Lower lobe of right lung (tissue), 2 donors: ENCODE measurements at regions not wholly inside any gene's neighbourhood (a gene's known extent, or its start where the extent isn't known, plus 50 kb on each side); places are given as distances from the start of the nearest gene placed in this dataset.

ENCODE experiments used
- ATAC-seq, 2 donors: fragments of 200-7000 bp; cut with Tn5 transposase; one replicate each; pipeline ENCODE4 v1.9.1; 2020 to 2022; ENCODE audit warnings: mild to moderate bottlenecking in 2 of 2, moderate library complexity in 2 of 2
- DNase-seq: peaks from one replicate; pipeline ENCODE4 v3.0.0-alpha.2; 2020
- H3K27ac ChIP-seq: fragments of 200-600 bp; one replicate; pipeline ENCODE4 v1.8.0; 2022
- H3K27me3 ChIP-seq: fragments of 200-600 bp; one replicate; pipeline ENCODE4 v1.8.0; 2022; ENCODE audit warnings: low read depth
- H3K36me3 ChIP-seq: fragments of 200-600 bp; one replicate; pipeline ENCODE4 v1.8.0; 2022; ENCODE audit warnings: mild to moderate bottlenecking
- H3K4me1 ChIP-seq: fragments of 200-600 bp; one replicate; pipeline ENCODE4 v1.8.0; 2022
- H3K4me3 ChIP-seq: fragments of 200-600 bp; one replicate; pipeline ENCODE4 v1.8.0; 2022; ENCODE audit warnings: mild to moderate bottlenecking
- H3K9me3 ChIP-seq: fragments of 200-600 bp; one replicate; pipeline ENCODE4 v1.8.0; 2022
- intact Hi-C: fragments of 100-400 bp; cut with DNase I; formaldehyde crosslinking; loops from one replicate; pipeline ENCODE4 v1.11.0; 2022
- TF ChIP-seq, protein P1 (sequence below): fragments of 200-600 bp; IDR thresholded peaks from one replicate; pipeline ENCODE4 v1.8.0; 2022; ENCODE audit warnings: antibody characterized with exemption, mild to moderate bottlenecking
- donor health status: DM: no; HTN: yes; CAD: no; lungs with severe emphysema.

GRCh38 chr2:176415937-176416499 is 146.8 kb downstream of the MTX2 start:
- Histone ChIP-seq H3K4me1 (no peaks in the 10 kb centered on the region), H3K4me3 (no peak overlapping the region), H3K36me3 (no peaks in the 10 kb centered on the region), H3K27ac (no peak overlapping the region), H3K27me3 (no peaks in the 10 kb centered on the region), H3K9me3 (no peaks in the 10 kb centered on the region)
- DNase-seq (no peak), ATAC-seq (no peak)
- intact Hi-C loops = no loop called here
- TF ChIP-seq, protein P1, sequence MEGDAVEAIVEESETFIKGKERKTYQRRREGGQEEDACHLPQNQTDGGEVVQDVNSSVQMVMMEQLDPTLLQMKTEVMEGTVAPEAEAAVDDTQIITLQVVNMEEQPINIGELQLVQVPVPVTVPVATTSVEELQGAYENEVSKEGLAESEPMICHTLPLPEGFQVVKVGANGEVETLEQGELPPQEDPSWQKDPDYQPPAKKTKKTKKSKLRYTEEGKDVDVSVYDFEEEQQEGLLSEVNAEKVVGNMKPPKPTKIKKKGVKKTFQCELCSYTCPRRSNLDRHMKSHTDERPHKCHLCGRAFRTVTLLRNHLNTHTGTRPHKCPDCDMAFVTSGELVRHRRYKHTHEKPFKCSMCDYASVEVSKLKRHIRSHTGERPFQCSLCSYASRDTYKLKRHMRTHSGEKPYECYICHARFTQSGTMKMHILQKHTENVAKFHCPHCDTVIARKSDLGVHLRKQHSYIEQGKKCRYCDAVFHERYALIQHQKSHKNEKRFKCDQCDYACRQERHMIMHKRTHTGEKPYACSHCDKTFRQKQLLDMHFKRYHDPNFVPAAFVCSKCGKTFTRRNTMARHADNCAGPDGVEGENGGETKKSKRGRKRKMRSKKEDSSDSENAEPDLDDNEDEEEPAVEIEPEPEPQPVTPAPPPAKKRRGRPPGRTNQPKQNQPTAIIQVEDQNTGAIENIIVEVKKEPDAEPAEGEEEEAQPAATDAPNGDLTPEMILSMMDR = no peak

GRCh38 chr2:176418768-176419167 is 149.5 kb downstream of the MTX2 start:
- no peaks in the 10 kb centered on the region for H3K9me3 ChIP-seq
- H3K27ac ChIP-seq = no peak overlapping the region
- H3K36me3 ChIP-seq = no peaks in the 10 kb centered on the region
- intact Hi-C loops = no loop called here
- TF ChIP-seq, protein P1 = no peak
- no peak for ATAC-seq
- H3K4me1 ChIP-seq = no peaks in the 10 kb centered on the region
- H3K4me3 ChIP-seq = no peak overlapping the region
- DNase-seq = no peak
- H3K27me3 ChIP-seq = no peaks in the 10 kb centered on the region

DNA sequence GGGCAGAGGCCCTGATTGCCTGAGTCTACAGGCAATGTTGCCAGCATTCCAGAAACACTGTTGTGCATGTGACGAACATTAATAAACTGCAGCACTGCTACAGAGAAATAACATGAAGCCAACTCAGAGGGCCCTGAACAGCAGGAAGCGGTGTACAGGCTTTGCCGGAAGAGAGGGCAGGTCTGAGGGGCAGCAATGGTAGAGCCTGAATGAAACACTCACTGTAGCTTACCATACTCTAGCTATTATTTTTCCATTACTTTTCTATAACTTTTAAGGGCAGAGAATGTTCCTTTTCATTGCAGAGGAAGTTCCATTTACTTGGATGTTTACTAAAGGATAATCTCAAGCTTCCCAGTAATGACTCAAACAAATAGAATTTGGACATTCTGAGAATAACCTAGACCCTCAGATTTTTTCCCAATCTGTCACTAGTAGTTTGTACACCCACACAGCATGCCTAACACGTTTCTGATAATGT is 150.4 kb downstream of the MTX2 start:
- H3K27me3 ChIP-seq = no peaks in the 10 kb centered on the region
- H3K27ac ChIP-seq = no peak overlapping the region
- TF ChIP-seq, protein P1 = no peak
- intact Hi-C loops = no loop called here
- DNase-seq (no peak), ATAC-seq (no peak)
- no peaks in the 10 kb centered on the region for H3K4me1 ChIP-seq
- no peak overlapping the region for H3K4me3 ChIP-seq
- no peaks in the 10 kb centered on the region for H3K36me3 ChIP-seq
- H3K9me3 ChIP-seq = no peaks in the 10 kb centered on the region

GRCh38 chr2:176421297-176422050 is 152.2 kb downstream of the MTX2 start:
- Histone ChIP-seq H3K27ac (no peak overlapping the region), H3K9me3 (no peaks in the 10 kb centered on the region), H3K36me3 (no peaks in the 10 kb centered on the region), H3K4me1 (no peaks in the 10 kb centered on the region), H3K4me3 (no peak overlapping the region), H3K27me3 (no peaks in the 10 kb centered on the region)
- DNase-seq (no peak), ATAC-seq (no peak)
- TF ChIP-seq, protein P1 = no peak
- intact Hi-C loops = no loop called here

DNA sequence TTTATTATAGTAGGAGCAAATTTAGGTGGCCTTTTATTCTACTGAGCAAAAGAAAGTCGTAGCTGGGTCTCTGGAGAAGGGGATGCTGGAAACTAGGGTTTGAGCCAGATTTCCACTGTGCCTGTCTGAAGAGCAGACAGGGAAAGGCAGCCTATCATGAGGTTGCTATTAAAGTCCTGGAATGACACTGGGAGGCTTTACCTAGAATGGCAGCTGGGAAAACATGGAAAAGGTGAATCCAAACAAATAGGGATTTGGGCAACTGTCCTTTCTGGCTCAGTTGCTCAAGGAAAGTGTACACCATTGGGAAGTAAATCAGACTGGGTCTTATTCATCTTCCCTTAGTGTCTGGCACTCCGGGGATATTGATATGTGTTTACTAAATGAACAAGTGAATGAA is 154.6 kb downstream of the MTX2 start:
- H3K4me3 ChIP-seq = no peak overlapping the region
- H3K27me3 ChIP-seq = no peaks in the 10 kb centered on the region
- TF ChIP-seq, protein P1 = no peak
- H3K27ac ChIP-seq = no peak overlapping the region
- H3K36me3 ChIP-seq = no peaks in the 10 kb centered on the region
- H3K4me1 ChIP-seq = no peaks in the 10 kb centered on the region
- ATAC-seq (no peak), DNase-seq (no peak)
- H3K9me3 ChIP-seq = no peaks in the 10 kb centered on the region
- intact Hi-C loops = no loop called here
